NCI-H2227 treated with DMSO at 0.1 percent for 48 hours (cell line): ENCODE measurements at regions not wholly inside any gene's neighbourhood (a gene's known extent, or its start where the extent isn't known, plus 50 kb on each side); places are given as distances from the start of the nearest gene placed in this dataset.

Source experiments
- DNase-seq: peaks from one replicate; lab custom pipeline; 2025; lab: John Stamatoyannopoulos, UW

GRCh38 chr22:49237279-49237678 is 590.4 kb downstream of the BRD1 start:
- no peak for DNase-seq

DNA sequence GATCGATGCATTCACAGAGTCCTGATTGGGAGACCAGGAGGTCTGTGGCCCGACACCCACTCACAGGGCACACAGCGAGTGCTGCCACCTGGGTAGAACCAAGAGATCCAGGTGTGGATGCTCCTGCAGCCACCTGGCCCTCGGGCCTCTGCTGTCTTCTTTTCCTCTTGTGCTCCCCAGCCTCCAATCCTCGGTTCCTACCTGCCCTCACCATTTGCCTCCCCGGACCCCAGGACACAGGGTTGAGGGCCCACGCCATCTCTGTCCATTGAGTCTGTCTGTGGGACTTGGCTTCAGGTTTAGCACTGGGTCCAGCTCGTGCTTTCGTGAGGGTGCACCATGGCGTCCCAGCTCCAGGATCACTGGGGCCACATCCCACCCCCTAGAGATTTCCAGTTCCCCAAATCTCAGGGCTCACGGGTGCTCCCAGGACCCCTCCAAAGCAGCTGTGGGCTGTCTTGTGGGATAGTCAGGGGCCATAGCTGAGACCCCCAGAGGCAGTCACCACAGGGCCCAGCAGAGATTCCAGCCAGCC is 591.1 kb downstream of the BRD1 start:
- DNase-seq = no peak

DNA sequence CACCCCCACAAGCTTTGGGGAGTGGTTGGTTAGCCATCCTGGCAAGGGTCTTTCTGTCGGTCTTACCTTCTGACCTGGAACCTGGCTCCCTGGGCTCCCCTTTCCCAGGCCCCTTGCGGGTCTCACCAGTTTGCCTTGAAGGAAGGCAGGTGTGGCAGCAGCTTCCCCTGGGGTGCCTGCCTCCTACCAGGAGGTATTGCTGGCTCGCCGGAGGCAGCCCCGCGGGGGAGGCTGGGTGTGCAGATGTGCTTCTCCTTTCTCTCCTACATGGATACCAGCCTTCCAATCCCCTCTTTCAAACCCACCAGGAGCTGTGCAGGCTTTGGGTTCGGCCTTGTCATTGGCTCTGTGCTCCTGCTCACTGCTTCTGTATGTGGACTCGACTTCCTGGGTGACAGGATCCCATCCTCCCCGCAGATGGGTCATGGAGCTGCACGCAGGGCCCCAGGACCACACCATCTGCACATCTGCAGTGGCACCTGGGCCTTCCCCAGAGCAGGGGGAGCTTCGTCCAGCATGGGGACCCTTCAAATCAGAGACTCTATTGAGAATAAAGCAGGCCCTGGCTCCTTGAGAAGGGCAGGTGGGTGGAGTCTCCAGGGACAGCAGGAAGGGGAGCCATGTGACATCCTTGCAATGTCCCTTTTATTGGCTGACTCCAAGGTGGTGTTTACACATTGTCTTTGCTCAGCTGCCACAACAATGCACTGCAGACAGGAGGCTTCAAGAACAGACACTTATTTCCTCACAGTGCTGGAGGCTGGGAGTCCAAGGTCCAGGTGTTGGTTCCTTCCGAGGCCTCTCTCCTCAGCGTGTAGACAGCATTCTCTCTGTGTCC is 592.0 kb downstream of the BRD1 start:
- no peak for DNase-seq

DNA sequence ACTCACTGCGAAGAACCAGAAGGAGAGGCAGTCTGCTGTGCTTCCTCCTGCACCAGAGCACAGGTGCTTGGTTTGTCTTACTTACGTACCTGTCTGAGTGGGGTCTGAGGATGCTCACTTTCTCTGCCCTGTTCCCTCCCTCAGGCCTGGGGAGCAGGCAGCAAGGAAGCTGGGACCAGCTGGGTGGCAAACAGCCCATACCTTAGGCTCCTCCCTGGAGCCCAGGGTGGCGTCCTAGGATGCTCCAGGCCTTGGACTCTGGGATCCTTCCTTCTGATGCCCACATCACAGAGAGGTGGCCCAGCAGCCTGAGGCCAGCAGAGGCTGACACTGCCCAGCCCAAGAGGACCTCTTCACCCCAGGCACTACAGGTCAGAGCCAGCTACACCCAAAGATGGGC is 593.2 kb downstream of the BRD1 start:
- no peak for DNase-seq

- no peak for DNase-seq
Measured at GRCh38 chr22:49233507-49234100, 594.1 kb downstream of the BRD1 start.

- DNase-seq = no peak
Measured at GRCh38 chr22:49232319-49233067, 595.2 kb downstream of the BRD1 start.

DNA sequence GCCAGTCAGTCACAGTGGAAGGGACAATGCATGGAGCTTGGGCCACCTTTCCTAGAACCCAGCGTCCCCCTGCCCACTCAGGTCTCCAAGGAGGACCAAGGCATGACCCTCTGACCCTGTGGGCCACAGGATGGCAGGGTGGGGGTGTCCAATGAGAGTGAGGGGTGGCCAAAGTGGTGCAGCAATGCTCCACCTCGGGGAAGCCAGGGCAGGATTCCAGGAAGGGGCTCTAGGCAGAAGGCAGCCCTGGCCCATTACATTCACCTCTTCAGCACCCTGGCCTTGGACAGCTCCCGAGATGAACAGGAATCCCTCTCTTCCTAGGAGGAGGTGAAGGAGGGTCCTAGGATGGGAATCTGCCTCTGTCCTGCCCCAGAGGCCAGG is 597.5 kb downstream of the BRD1 start:
- no peak for DNase-seq

GRCh38 chr22:49229483-49230193 is 598.0 kb downstream of the BRD1 start:
- DNase-seq = no peak

DNA sequence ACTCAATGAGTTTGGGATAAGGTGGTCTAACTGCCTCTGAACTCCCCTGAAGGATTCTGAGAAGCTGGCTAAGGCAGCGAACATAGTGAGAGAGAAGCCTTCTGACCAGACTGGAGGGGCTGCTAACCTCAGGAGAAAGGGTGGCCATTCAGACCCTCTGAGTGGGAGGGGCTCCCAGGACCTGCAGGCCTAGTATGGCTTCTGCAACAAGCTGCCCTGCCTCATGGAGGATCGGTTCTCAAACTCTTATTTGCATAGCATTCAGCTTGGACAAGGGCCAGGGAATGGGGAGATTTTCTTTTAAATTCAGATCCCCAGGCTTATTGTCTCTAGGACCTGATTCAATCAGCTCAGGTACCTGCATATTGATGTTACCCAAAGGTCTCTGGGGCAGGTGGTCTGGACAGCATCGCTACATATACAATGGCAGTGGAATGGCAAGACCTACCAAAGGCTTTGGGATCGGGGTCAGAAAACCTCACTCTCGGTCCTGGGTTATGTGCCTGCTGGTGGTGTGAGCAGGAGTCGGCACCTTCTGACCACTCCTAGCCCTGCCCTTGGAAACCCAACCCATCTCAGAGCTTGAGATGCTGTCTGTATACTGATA is 599.1 kb downstream of the BRD1 start:
- no peak for DNase-seq

DNA sequence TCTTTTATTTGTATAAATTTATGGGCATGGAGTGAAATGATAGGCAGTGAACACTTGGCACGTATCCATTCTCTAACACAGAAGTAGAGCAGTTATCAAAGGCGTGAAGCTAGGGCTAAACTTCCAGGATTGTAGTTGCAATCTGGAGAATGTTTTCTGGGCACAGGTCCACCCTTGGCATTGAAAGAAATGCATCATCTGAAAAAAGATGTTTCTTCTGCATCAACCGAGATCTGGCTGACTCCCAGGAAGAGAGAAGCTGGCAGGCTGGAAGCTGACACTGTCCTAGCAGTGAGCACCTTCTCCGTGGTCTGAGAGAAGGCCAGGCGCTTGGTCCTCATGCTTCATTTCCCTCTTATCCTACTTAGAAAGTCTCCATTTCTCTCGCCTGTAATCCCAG is 600.0 kb downstream of the BRD1 start:
- DNase-seq = no peak

DNA sequence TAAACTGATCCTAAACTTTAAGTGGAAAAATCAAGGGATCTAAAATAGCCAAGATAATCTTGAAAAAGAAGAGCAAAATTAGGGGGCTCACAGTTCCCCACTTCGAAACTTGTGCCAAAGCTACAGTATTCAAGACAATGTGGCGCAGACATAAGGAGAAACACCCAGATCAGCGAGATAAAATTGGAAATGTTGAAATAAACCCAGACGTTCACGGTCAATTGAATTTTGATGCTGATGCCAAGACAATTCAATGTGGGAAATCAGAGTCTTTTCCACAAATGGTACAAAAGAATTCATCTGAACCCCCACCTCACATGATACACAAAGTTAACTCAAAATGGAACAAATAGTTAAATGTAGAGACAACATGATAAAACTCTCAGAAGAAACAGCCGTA is 601.6 kb downstream of the BRD1 start:
- DNase-seq = no peak

GRCh38 chr22:49224243-49224642 is 603.4 kb downstream of the BRD1 start:
- DNase-seq = no peak

DNA sequence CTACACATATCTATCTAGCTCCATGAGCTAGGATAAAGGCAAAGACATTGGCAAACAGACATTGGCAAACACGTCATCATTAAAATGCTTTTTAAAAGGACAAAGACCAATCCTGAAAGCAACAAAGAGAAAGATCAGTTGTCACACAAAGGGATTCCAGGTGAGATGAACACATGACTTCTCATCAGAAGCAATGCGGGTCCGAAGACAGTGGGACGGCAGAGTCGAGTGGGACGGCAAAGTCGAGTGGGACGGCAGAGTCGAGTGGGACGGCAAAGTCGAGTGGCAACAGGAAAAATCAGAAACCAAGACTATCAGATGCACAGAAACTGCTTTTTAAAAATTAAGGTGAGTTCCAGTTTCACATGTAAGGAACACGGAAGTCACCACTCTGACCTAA is 609.5 kb downstream of the BRD1 start:
- no peak for DNase-seq

DNA sequence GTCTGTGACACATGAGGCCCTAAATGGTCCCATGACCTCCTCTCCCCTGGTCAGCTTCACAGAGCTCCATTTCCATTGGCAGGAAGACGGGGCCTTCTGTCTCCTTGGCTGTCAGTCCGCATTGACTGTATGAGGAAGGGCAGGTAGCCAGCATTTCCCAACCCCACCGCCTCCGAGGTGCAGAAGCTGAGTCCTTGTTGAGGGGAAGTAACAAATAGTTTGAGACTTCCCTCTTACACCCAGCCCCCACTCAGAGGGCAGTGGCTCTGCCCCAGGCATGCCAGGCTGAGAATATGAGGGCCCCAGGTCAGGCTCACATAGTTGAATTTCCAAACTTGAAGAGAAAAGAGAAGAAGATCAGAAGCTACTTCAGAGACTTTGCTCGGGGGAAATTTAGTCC is 611.1 kb downstream of the BRD1 start:
- no peak for DNase-seq

DNA sequence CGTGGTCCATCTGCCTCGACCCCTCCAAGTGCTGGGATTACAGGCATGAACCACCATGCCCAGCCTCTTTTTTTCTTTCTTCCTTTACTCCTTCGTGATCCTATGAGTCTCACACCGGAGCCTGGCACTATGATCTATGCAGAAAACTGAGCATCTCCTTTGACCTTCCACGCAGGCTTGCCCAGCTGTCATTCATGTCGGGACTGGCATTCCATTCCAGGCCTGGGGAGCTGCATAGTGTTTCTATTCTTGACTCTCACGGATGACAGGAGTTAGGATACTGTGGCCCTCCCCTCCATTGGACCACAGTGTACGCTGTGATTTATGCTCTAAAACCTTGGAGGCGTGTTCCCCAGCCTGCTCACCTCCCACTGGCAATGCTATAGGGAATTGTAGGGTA is 611.8 kb downstream of the BRD1 start:
- DNase-seq = no peak

DNA sequence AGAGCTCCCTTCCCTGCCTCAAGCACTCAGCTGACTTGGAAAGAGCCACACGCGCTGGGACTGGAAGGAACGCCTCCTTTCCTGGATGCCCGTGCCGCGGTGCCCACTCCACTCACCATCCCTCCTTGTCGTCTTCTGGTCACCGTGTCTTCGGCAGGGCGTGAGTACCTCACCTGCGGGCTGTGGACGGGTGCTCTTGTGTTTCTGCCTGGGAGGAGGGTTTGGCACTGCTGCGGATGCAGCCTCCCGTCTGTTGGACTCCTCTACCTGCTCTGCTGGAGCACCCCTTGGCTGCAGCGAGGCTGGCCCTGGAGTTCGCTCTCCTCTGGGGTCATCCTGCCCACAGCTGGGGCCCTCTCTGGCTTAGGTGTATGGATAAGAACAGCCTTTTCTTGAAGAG is 612.7 kb downstream of the BRD1 start:
- no peak for DNase-seq

DNA sequence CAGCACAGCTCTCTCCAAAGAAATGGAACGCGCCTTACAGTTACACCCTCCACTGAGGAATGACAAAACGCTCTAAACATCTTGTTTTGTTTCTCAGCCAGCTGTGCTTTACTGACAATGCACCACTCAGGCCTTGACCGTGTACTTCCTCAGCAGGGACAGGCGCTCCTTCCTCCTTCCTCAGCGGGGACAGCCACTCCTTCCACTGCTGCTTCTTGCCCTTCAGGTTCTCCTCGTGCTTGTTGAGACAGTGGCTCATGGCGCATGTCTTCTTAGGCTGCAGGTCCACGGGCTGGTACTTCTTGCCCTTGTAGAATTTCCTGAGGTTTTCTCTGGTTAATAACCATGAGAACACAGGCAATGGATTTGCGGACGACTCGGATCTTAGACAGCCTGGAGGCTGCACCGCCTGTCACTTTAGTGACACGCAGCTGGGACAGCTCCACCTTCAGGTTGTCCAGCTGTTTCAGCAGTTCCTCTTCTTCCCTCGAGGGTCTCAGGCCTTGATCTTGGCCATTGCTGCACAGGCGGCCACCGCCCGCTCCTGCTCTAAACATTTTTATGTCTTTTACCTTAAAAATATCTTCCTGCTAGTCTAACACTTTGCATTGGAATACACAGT is 613.8 kb downstream of the BRD1 start:
- no peak for DNase-seq

GRCh38 chr22:49212466-49212865 is 615.2 kb downstream of the BRD1 start:
- DNase-seq = no peak

DNA sequence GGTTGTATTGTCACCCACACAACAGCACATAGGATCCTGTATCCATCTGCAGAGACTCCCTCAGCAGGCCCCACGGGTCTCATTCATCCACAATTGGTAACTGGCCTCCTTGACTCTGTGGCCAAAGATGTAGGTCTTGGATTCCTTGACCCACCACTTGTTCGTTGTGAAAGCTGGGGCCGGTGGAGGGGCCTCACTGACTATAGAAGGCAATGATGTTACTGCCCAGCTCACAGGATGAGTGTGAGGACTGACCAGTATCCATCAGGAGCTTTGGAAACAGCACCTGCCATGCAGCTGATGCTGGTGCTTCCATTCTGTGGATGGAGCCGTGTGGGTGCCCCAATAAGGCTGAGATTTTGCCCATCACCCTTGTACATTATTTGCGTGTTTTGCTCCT is 615.7 kb downstream of the BRD1 start:
- DNase-seq = no peak

- DNase-seq = no peak
Measured at GRCh38 chr22:49211176-49211575, 616.5 kb downstream of the BRD1 start.

DNA sequence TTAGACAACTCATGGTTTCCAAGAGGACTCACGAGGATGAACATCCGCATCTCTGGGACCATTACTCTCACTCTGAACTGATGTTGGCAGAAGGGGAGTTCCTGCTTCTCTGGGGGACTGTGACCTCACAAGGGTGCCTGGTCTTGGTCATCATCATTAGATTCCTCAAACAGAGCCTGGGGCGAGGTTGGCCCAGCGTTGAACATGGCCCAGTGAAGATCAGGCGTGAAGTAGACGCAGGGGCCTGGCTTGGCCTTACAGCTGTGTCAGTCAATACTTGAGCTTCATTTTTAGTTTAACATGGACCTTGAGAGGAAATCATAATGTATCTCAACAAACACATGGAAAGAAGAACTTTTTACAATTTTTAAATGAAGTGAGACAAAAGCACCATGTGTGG is 617.1 kb downstream of the BRD1 start:
- DNase-seq = no peak
